Fibroblast of skin of abdomen (primary cell): ENCODE measurements at regions not wholly inside any gene's neighbourhood (a gene's known extent, or its start where the extent isn't known, plus 50 kb on each side); places are given as distances from the start of the nearest gene placed in this dataset.
A peak's percentile ranks its signal among the peaks of the same experiment; 100 is the strongest.
"Not testable (repeated sequence)": the region's sequence is repeated elsewhere in the genome, so short reads cannot be mapped to it uniquely, and the experiment has no call there.

Experiments used
- DNase-seq: peaks from one replicate; pipeline ENCODE4 v3.0.0-alpha.2; 2013

GRCh38 chr5:110872963-110873362, 134.2 kb downstream of the SLC25A46 start:
- no peak for DNase-seq

- DNase-seq: no peak
These were observed 135.1 kb downstream of the SLC25A46 start for GRCh38 chr5:110873773-110874437.

DNA sequence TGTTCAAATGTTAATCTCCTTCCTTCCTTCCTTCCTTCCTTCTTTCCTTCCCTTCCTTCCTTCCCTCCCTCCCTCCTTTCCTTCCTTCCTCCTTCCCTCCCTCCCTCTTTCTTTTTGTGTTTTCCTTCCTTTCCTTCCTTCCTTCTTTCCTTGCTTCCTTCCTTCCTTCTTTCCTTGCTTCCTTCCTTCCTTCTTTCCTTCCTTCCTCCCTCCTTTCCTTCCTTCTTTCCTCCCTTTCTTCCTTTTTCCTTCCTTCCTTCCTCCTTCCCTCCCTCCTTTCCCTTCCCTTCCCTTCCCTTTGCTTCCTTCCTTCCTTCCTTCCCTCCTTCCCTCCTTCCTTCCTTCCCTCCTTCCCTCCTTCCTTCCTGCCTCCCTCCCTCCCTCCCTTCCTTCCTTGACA, 136.3 kb downstream of the SLC25A46 start:
- not testable (repeated sequence) for DNase-seq

- no peak for DNase-seq
These were observed 139.3 kb downstream of the SLC25A46 start for GRCh38 chr5:110878115-110878514.

GRCh38 chr5:110879675-110880074, 140.9 kb downstream of the SLC25A46 start:
- no peak for DNase-seq

DNA sequence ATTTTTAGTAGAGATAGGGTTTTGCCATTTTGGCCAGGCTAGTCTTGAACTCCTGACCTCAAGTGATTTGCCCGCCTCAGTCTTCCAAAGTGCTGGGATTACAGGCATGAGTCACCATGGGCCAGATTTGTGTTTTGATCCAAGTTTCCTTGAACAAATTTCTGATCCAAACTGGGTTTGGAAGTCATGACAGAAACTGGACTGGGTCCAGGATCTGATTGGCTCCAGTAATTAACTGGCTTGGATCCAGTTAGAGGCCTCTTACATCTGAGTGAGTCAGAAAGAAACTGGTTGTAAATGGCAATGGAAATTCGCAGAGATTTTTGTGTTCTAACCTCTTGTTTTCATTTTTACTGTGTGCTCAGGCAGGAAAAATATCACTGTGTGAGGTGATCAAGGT, 141.6 kb downstream of the SLC25A46 start:
- DNase-seq: peak; percentile 80

- peak; percentile 10 for DNase-seq
These were observed 145.2 kb downstream of the SLC25A46 start for GRCh38 chr5:110884005-110884404.

- not testable (repeated sequence) for DNase-seq
These were observed 148.4 kb downstream of the SLC25A46 start for GRCh38 chr5:110887170-110887569.

DNA sequence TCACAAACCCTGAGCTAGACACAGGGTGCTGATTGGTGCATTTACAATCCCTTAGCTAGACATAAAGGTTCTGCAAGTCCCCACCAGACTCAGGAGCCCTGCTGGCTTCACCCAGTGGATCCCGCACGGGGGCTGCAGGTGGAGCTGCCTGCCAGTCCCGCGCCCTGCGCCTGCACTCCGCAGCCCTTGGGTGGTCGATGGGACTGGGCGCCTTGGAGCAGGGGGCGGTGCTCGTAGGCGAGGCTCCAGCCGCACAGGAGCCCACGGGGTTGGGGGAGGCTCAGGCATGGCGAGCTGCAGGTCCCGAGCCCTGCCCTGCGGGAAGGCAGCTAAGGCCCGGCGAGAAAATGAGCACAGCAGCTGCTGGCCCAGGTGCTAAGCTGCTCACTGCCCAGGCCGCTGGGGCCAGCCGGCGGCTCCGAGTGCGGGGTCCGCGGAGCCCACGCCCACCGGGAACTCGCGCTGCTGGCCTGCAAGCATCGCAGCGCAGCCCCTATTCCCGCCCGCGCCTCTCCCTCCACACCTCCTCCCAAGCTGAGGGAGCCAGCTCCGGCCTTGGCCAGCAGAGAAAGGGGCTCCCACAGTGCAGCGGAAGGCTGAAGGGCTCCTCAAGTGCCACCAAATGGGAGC, 155.2 kb downstream of the SLC25A46 start:
- DNase-seq: not testable (repeated sequence)

GRCh38 chr5:110894805-110895204, 156.0 kb downstream of the SLC25A46 start:
- no peak for DNase-seq

DNA sequence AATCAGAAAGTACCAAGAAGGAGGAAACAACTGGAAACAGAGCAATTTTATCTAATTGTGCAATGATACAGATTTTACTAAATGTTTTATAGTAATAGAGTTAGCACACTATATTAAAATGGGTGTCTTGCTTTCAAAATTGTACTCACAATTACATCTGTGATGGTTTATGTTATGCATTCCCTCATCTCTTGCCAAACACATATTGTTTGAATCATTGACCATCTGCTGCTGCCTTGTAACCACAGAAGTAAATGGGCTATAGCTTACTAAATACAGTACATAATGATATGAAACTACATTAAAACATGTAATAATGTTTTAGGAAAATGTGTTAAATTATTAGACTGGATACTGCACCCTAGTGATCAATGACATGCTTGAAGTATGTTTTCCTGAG, 158.1 kb downstream of the SLC25A46 start:
- DNase-seq: peak; percentile 76

- peak; percentile 56 for DNase-seq
These were observed 161.0 kb downstream of the SLC25A46 start for GRCh38 chr5:110899566-110900412.

DNA sequence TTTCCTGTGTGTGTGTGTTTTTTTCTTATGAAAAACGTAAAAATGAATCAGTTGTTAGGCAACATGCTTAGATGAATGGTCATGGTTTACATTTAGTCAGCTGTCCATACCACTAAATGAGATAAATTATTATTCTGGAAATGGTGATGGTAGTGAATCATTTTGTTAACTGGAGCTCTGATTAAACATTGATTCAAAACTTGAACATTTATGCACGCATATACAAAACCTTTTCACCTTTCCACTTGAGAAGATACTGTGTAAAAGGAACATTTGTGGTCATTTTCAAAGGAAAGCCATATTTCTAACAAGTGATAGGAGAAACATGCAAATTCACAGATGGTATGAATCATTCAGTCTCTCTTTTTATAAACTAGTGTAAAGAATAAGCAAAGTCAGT, 162.0 kb downstream of the SLC25A46 start:
- peak; percentile 91 for DNase-seq

GRCh38 chr5:110903966-110904365, 165.2 kb downstream of the SLC25A46 start:
- DNase-seq: no peak

- DNase-seq: no peak
These were observed 162.7 kb upstream of the TSLP start for GRCh38 chr5:110908848-110909247.

DNA sequence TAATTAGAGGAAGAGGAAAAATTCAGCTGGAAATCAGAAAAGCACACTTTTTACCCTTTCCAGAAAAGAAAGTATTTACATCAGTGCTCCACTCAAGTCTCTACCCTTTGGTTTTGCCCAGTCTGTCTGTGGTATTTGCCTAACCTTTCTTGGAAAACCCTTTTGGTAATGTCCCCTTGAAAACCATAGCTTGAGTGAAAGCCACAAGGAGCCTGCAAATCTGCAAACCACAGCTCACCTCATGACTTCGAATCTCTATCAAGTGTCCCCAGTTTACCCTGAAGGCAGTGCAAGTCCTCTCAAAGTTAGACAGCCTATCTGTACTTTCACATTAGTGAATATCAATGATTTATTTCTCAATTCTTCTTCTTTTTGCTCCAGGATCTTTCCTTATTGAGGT, 162.1 kb upstream of the TSLP start:
- DNase-seq: no peak

DNA sequence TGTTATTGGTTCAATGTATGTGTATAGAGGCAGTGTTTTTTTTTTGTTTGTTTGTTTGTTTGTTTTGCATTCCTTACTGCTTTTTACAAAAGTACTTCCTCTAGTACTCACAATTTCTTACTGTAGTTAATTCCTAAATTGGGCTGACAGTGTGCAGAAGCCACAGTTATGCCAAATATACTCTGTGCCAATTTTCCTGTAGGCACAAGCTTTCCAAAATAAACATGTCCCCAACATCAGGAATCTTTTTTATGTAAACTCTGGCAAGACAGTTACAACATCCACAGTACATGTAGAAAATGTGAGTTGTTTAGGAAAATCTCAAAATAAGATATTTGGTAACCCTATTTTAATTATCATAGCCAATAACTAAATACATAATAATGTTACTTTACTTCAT, 161.6 kb upstream of the TSLP start:
- DNase-seq: peak; percentile 50

DNA sequence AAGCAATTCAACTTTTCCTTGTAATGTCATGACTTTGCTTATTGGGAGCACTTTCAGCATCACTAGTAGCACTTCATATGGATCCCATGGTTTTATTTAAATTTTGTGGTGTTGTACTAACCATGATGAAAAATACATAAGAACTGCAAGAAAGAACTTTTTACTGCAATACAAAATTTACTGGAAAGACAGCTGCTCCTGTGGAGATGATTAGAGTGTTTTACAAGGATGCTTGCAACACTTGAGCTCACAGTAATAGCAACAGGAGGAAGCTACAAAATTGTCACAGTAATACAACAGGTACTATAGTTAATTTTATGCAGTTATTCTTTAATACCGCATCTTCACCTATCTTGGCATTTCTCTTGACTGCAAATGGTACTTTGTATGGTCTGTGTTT, 158.3 kb upstream of the TSLP start:
- no peak for DNase-seq

GRCh38 chr5:110916381-110917049, 155.0 kb upstream of the TSLP start:
- DNase-seq: peak; percentile 93

DNA sequence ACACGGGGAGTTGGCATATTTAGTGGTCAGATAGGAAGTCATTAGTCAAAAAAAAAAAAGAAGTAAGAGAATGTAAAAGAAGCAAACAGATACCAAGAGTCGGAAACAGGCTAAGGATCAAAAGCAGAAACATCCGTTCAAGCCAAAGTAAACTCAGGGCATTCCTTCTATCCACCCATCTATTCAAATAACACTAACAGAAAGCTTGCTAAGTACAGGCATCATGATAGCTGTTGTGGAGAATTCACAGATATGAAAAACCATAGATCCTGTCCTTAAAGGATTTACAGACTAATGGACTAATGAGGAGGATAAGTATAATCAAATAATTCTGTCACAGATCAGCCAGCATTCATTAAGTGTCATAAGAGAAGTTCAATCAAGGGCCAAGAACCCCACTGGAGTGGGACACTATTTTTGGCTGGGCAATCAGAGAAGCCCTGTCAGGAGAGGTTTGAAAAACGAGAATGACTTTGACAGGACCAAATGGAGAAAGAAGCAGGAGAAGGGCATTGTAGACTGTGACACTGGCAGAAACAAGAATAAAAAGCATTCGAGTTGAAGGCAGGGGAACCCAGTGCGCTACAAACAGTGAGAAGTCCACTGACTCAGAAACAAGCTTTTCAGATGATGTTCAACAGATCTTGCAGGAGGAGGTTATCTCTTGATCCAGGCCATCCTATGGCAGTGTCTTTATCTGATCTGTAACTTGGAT, 154.2 kb upstream of the TSLP start:
- DNase-seq: peak; percentile 44

- DNase-seq: no peak
These were observed 152.8 kb upstream of the TSLP start for GRCh38 chr5:110918683-110919082.

GRCh38 chr5:110923971-110924370, 147.5 kb upstream of the TSLP start:
- no peak for DNase-seq
